ENCODE measurements at regions not wholly inside any gene's neighbourhood (a gene's known extent, or its start where the extent isn't known, plus 50 kb on each side); places are given as distances from the start of the nearest gene placed in this dataset.

DNA sequence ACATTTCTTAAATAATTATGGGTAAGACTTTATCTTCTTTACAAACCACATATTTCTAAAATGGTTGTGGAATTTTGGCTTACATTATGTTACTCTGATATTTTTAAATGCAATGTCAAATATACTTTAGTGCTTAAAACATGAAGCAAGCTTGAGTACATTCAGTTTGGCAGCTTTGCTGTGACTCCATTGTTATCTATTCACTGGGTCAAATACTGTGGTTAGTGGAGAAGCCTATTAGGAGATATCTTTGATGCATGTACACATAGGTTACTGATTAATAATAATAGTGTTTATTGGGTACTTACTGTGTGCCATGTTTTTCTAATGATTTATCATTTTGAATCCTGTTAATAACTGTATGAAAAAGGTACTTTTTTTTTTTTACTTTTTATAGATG, 520.4 kb upstream of the B3GALT2 start:
- TF ChIP-seq, protein P1, sequence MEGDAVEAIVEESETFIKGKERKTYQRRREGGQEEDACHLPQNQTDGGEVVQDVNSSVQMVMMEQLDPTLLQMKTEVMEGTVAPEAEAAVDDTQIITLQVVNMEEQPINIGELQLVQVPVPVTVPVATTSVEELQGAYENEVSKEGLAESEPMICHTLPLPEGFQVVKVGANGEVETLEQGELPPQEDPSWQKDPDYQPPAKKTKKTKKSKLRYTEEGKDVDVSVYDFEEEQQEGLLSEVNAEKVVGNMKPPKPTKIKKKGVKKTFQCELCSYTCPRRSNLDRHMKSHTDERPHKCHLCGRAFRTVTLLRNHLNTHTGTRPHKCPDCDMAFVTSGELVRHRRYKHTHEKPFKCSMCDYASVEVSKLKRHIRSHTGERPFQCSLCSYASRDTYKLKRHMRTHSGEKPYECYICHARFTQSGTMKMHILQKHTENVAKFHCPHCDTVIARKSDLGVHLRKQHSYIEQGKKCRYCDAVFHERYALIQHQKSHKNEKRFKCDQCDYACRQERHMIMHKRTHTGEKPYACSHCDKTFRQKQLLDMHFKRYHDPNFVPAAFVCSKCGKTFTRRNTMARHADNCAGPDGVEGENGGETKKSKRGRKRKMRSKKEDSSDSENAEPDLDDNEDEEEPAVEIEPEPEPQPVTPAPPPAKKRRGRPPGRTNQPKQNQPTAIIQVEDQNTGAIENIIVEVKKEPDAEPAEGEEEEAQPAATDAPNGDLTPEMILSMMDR (conservative IDR thresholded peaks at IDR 0.05; ENCODE audit: low read length): no peak
- TF ChIP-seq EZH2phosphoT487 (IDR thresholded peaks at IDR 0.05; ENCODE audit: borderline replicate concordance): no peak

All from Loucy (cell line).